WERI-Rb-1 (cell line): ENCODE measurements at regions not wholly inside any gene's neighbourhood (a gene's known extent, or its start where the extent isn't known, plus 50 kb on each side); places are given as distances from the start of the nearest gene placed in this dataset.

Experiments
- DNase-seq: peaks from one replicate; pipeline ENCODE4 v3.0.0-alpha.2; 2020
- H3K27ac ChIP-seq: fragments of 250-450 bp; sonication (Bioruptor Pico); 2 replicates; pipeline ENCODE4 v1.5.1; 2020; ENCODE audit warnings: mild to moderate bottlenecking, moderate library complexity
- H3K27me3 ChIP-seq: fragments of 250-450 bp; sonication (Bioruptor Pico); 2 replicates; pipeline ENCODE4 v1.5.1; 2021; ENCODE audit warnings: mild to moderate bottlenecking, low read depth, moderate library complexity; ENCODE audit not compliant: insufficient read depth, severe bottlenecking
- H3K36me3 ChIP-seq: fragments of 250-450 bp; sonication (Bioruptor Pico); 2 replicates; pipeline ENCODE4 v1.5.1; 2020; ENCODE audit warnings: mild to moderate bottlenecking, moderate library complexity
- H3K4me3 ChIP-seq: 2 replicates; pipeline ENCODE4 v1.5.1; 2011; ENCODE audit warnings: low read depth, mild to moderate bottlenecking, control low read depth, low read length
- H3K9me3 ChIP-seq: fragments of 250-450 bp; sonication (Bioruptor Pico); 2 replicates; pipeline ENCODE4 v1.5.1; 2021; ENCODE audit warnings: mild to moderate bottlenecking, moderate library complexity; ENCODE audit not compliant: severe bottlenecking
- TF ChIP-seq, protein P1 (sequence below): IDR thresholded peaks from 2 replicates; pipeline ENCODE4 v1.5.1; 2011; ENCODE audit warnings: low read depth, mild to moderate bottlenecking, control low read depth, inconsistent platforms, low read length

DNA sequence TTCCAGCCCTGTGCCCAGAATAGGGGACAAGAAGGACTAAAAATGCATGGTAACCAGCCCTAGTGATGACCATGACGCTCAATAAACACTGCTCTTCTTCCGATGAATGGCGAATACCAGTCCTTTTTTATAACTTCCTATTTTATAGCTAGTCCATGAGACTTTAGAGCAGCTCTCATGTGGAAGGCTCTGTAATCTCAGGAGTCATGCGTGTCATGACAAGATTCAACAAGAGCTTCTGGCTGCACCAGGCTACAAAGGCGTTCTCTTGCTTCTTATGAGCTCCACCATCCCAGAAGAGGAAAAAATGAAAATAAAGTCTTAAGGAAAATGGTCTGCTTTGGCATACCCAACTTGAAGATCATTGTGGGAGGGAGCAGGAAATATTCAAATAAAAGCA, 141.0 kb downstream of the TMCO5A start:
- no peaks in the 10 kb centered on the region for H3K9me3 ChIP-seq
- peaks cover 32% of the 10 kb centered on the region for H3K27me3 ChIP-seq
- no peaks in the 10 kb centered on the region for H3K36me3 ChIP-seq
- TF ChIP-seq, protein P1, sequence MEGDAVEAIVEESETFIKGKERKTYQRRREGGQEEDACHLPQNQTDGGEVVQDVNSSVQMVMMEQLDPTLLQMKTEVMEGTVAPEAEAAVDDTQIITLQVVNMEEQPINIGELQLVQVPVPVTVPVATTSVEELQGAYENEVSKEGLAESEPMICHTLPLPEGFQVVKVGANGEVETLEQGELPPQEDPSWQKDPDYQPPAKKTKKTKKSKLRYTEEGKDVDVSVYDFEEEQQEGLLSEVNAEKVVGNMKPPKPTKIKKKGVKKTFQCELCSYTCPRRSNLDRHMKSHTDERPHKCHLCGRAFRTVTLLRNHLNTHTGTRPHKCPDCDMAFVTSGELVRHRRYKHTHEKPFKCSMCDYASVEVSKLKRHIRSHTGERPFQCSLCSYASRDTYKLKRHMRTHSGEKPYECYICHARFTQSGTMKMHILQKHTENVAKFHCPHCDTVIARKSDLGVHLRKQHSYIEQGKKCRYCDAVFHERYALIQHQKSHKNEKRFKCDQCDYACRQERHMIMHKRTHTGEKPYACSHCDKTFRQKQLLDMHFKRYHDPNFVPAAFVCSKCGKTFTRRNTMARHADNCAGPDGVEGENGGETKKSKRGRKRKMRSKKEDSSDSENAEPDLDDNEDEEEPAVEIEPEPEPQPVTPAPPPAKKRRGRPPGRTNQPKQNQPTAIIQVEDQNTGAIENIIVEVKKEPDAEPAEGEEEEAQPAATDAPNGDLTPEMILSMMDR = no peak
- DNase-seq = no peak
- H3K4me3 ChIP-seq = no peak overlapping the region
- no peak overlapping the region for H3K27ac ChIP-seq

DNA sequence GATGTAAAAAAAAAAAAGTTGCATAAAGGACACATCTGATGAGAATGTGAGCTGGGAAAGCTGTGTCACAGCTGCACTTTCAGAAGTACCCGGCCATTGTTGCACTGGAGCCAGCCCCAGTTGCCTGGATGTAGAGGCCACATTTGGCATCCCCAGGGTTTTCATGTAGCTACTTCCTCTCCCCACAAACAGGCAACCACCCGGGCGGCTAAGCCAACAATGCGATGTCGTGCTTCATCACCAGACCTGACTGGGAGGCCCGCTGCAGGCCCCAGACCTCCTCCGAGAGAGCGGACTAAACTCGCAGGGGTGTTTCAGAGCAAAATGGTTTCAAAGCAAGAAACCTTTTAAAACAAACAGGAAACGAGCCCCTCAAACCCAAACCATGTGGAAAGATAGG, 142.3 kb downstream of the TMCO5A start:
- H3K27me3 ChIP-seq = peaks cover 27% of the 10 kb centered on the region
- H3K9me3 ChIP-seq = no peaks in the 10 kb centered on the region
- H3K27ac ChIP-seq = no peak overlapping the region
- no peak for DNase-seq
- TF ChIP-seq, protein P1 = no peak
- H3K36me3 ChIP-seq = no peaks in the 10 kb centered on the region
- H3K4me3 ChIP-seq = no peak overlapping the region

DNA sequence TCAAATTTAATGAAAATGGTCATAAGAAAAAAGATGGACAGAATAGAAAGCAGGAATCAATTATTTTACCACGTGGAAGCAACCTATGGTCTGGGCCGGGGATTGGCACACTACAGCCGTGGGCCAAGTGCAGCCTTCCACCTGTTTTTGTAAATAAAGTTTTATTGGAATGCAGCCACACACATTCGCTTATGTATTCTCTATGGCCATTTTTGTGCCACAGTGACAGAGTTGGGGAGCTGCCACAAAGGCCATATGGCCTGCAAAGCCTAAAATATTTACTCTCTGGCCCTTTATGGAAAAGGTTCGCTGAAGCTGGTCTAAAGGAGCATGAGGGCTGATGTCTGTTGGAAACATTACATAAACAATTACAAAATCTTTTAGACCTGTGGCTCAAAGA, 144.8 kb downstream of the TMCO5A start:
- no peak for DNase-seq
- Histone ChIP-seq H3K4me3 (no peak overlapping the region), H3K9me3 (no peaks in the 10 kb centered on the region), H3K27ac (no peak overlapping the region), H3K27me3 (peaks cover 5% of the 10 kb centered on the region), H3K36me3 (no peaks in the 10 kb centered on the region)
- TF ChIP-seq, protein P1 = no peak

DNA sequence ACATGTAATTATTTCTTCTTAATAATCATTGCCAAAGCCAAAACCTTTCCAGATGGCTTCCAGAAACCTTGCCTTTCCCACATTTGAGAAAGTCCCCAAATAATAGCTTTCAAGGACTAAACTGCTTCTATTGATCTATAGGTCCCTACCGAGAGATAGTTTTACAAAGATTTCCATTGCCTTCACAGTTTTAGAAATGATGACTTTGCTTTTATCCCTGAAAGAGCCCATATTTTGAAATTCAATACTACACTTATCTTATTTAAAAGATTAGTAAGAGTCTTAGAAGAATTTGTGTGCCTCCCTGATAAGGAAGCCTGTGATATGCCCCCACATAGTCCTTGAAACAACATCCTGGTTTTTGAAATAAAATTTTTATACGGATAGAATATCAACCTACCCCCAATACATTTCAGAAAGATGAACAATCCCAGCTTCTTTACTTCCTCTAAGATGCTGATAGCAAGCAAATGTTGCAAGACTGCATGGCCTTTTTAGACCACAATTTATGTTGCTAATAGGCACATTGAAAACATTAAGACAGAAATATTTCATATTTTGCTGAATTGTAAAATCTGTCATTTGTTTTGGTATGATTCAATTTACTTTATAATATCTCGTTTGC, 146.3 kb downstream of the TMCO5A start:
- Histone ChIP-seq H3K27ac (no peak overlapping the region), H3K4me3 (no peak overlapping the region), H3K9me3 (no peaks in the 10 kb centered on the region), H3K27me3 (no peaks in the 10 kb centered on the region), H3K36me3 (no peaks in the 10 kb centered on the region)
- TF ChIP-seq, protein P1 = no peak
- DNase-seq = no peak

DNA sequence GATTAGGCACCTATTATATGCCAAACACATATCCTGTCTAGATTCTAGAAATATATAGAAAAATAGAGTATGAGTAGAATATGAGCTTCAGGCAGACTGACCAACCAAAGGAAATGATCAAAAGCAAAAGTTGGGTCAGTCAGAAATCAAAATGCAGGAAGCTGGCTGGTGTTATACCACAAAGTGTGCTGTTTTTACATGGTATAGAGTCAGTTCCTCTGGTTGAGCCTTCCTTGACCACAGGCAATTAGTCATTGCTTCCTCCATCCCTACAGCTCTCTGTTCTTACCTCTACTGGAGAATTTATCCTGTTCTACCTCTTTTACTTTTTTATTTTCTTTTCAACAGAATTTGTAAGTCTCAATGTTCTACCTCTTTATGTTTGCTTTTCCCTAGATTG, 149.8 kb downstream of the TMCO5A start:
- H3K27ac ChIP-seq = no peak overlapping the region
- TF ChIP-seq, protein P1 = no peak
- peaks cover 2% of the 10 kb centered on the region for H3K27me3 ChIP-seq
- no peaks in the 10 kb centered on the region for H3K9me3 ChIP-seq
- no peaks in the 10 kb centered on the region for H3K36me3 ChIP-seq
- DNase-seq = no peak
- no peak overlapping the region for H3K4me3 ChIP-seq

DNA sequence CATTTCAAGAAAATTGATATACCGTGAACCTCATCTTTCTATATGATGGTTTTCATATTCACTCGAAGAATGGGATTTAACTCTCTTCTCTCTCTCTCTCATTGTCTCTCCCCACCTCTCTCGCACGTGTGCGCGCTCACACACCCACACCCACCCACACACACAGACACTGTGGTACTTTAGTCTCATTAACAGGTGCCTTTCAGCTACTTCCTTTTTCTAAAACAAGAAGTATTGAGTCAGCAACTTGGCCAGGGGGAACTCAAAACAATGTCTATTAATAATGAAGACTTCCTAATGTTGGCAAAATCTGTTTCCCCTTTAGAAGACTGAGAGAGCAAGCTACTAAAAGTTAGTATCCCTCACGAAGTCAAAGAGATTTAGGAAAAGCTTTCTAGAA, 150.7 kb downstream of the TMCO5A start:
- H3K4me3 ChIP-seq = no peak overlapping the region
- TF ChIP-seq, protein P1 = no peak

More for the DNA sequence above, 150.7 kb downstream of the TMCO5A start:
- H3K27ac ChIP-seq = no peak overlapping the region
- H3K36me3 ChIP-seq = no peaks in the 10 kb centered on the region
- peaks cover 2% of the 10 kb centered on the region for H3K27me3 ChIP-seq
- H3K9me3 ChIP-seq = no peaks in the 10 kb centered on the region
- DNase-seq = no peak
